ENCODE measurements at regions not wholly inside any gene's neighbourhood (a gene's known extent, or its start where the extent isn't known, plus 50 kb on each side); places are given as distances from the start of the nearest gene placed in this dataset.

GRCh38 chr5:105409695-105410094 is 1847.1 kb upstream of the NUDT12 start:
- no peak for DNase-seq (ENCODE audit: low read depth)
- no peak overlapping the region for H3K4me3 ChIP-seq (ENCODE audit: low read length)
- TF ChIP-seq, protein P1, sequence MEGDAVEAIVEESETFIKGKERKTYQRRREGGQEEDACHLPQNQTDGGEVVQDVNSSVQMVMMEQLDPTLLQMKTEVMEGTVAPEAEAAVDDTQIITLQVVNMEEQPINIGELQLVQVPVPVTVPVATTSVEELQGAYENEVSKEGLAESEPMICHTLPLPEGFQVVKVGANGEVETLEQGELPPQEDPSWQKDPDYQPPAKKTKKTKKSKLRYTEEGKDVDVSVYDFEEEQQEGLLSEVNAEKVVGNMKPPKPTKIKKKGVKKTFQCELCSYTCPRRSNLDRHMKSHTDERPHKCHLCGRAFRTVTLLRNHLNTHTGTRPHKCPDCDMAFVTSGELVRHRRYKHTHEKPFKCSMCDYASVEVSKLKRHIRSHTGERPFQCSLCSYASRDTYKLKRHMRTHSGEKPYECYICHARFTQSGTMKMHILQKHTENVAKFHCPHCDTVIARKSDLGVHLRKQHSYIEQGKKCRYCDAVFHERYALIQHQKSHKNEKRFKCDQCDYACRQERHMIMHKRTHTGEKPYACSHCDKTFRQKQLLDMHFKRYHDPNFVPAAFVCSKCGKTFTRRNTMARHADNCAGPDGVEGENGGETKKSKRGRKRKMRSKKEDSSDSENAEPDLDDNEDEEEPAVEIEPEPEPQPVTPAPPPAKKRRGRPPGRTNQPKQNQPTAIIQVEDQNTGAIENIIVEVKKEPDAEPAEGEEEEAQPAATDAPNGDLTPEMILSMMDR (conservative IDR thresholded peaks at IDR 0.05; ENCODE audit: low read length) = no peak

DNA sequence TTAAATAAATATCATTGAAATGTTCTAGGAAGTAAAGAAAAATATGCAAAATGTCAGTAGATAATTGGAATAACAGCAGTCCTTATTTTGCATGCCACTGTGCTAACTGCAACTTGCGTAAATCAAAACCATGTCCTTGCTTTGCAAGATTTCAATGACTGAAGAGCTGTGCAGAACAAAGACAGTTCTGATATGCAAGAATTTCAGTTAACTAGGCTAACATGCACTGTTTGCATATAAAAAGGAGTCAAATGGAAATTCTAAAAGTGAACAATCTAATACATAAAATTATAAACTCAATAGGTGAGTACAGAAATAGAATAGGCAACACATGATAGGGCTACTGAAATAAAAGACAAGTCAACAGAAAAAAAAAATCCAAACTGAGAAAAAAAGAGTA is 1844.6 kb upstream of the NUDT12 start:
- TF ChIP-seq, protein P1 (conservative IDR thresholded peaks at IDR 0.05; ENCODE audit: low read length) = no peak
- DNase-seq (ENCODE audit: low read depth) = no peak
- H3K4me3 ChIP-seq (ENCODE audit: low read length) = no peak overlapping the region

GRCh38 chr5:105397749-105398148 is 1835.2 kb upstream of the NUDT12 start:
- TF ChIP-seq, protein P1 (conservative IDR thresholded peaks at IDR 0.05; ENCODE audit: low read length) = no peak
- DNase-seq (ENCODE audit: low read depth) = no peak
- no peak overlapping the region for H3K4me3 ChIP-seq (ENCODE audit: low read length)

- no peak for DNase-seq (ENCODE audit: low read depth)
- TF ChIP-seq, protein P1 (conservative IDR thresholded peaks at IDR 0.05; ENCODE audit: low read length) = no peak
- no peak overlapping the region for H3K4me3 ChIP-seq (ENCODE audit: low read length)
Observed at GRCh38 chr5:105392710-105393149, 1830.1 kb upstream of the NUDT12 start.

- TF ChIP-seq, protein P1 (conservative IDR thresholded peaks at IDR 0.05; ENCODE audit: low read length) = no peak
- DNase-seq (ENCODE audit: low read depth) = no peak
- no peak overlapping the region for H3K4me3 ChIP-seq (ENCODE audit: low read length)
Observed at GRCh38 chr5:105392122-105392709, 1829.6 kb upstream of the NUDT12 start.

- DNase-seq (ENCODE audit: low read depth) = no peak
- TF ChIP-seq, protein P1 (conservative IDR thresholded peaks at IDR 0.05; ENCODE audit: low read length) = no peak
- no peak overlapping the region for H3K4me3 ChIP-seq (ENCODE audit: low read length)
Observed at GRCh38 chr5:105380126-105380525, 1817.5 kb upstream of the NUDT12 start.

DNA sequence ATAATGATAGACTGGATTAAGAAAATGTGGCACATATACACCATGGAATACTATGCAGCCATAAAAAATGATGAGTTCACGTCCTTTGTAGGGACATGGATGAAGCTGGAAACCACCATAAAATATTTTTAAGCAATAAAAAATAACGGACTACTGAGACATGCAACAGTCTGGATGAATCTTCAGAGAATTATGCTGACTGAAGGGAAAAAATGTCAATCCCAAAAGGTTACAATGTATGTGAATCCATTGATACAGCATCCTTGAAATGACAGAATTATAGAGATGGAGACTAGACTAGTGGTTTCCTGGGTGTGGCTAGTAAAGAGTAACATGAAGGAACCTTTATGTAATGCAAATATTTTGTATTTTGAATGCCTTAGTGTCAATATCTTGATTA is 1808.6 kb upstream of the NUDT12 start:
- TF ChIP-seq, protein P1 (conservative IDR thresholded peaks at IDR 0.05; ENCODE audit: low read length) = no peak
- DNase-seq (ENCODE audit: low read depth) = no peak
- H3K4me3 ChIP-seq (ENCODE audit: low read length) = no peak overlapping the region
